DOHH2 (cell line): ENCODE measurements at regions not wholly inside any gene's neighbourhood (a gene's known extent, or its start where the extent isn't known, plus 50 kb on each side); places are given as distances from the start of the nearest gene placed in this dataset.

Experiments used
- H3F3A ChIP-seq: fragments of 200-600 bp; sonication (generic), shearing (Covaris generic); 2 replicates; pipeline ENCODE4 v1.6.0; 2016; ENCODE audit warnings: antibody characterized with exemption, mild to moderate bottlenecking; ENCODE audit not compliant: control insufficient read depth, insufficient read depth
- H3K27ac ChIP-seq: fragments of 200-600 bp; sonication (generic); 2 replicates; pipeline ENCODE4 v1.5.1; 2014; ENCODE audit warnings: low read depth, mild to moderate bottlenecking, low read length, moderate library complexity
- H3K27me3 ChIP-seq: fragments of 200-600 bp; sonication (generic); 2 replicates; pipeline ENCODE4 v1.6.1; 2014; ENCODE audit warnings: mild to moderate bottlenecking, low read length, mixed read lengths; ENCODE audit not compliant: control insufficient read depth
- H3K36me3 ChIP-seq: fragments of 200-600 bp; sonication (generic); 2 replicates; pipeline ENCODE4 v1.6.1; 2014; ENCODE audit warnings: mild to moderate bottlenecking, low read length, moderate library complexity, mixed read lengths; ENCODE audit not compliant: control insufficient read depth
- H3K4me1 ChIP-seq: fragments of 200-600 bp; sonication (generic); 2 replicates; pipeline ENCODE4 v1.6.1; 2014; ENCODE audit warnings: mild to moderate bottlenecking, low read length, mixed read lengths; ENCODE audit not compliant: control insufficient read depth
- H3K4me2 ChIP-seq: fragments of 200-600 bp; sonication (generic); 2 replicates; pipeline ENCODE4 v1.6.0; 2014; ENCODE audit warnings: mild to moderate bottlenecking, low read length, moderate library complexity
- H3K4me3 ChIP-seq: fragments of 200-600 bp; sonication (generic); 2 replicates; pipeline ENCODE4 v1.5.1; 2014; ENCODE audit warnings: mild to moderate bottlenecking, low read length, mixed read lengths
- H3K79me2 ChIP-seq: fragments of 200-600 bp; sonication (generic); 2 replicates; pipeline ENCODE4 v1.6.1; 2014; ENCODE audit warnings: mild to moderate bottlenecking, low read length, mixed read lengths; ENCODE audit not compliant: control insufficient read depth
- H3K9me2 ChIP-seq: fragments of 200-600 bp; sonication (generic); replicated peaks from 2 replicates; pipeline ENCODE4 v1.6.1; 2014; ENCODE audit warnings: mild to moderate bottlenecking, low read length, mixed read lengths; ENCODE audit not compliant: control insufficient read depth
- H3K9me3 ChIP-seq: fragments of 200-600 bp; sonication (generic); 2 replicates; pipeline ENCODE4 v1.6.1; 2014; ENCODE audit warnings: antibody characterized with exemption, low read length, mixed read lengths; ENCODE audit not compliant: control insufficient read depth, insufficient read depth
- H4K20me1 ChIP-seq: fragments of 200-600 bp; sonication (generic); 2 replicates; pipeline ENCODE4 v1.6.0; 2014; ENCODE audit warnings: low read depth, mild to moderate bottlenecking, antibody characterized with exemption, low read length, moderate library complexity; ENCODE audit not compliant: control insufficient read depth, insufficient read depth
- CTCF ChIP-seq: fragments of 200-600 bp; sonication (generic); IDR thresholded peaks from one replicate; pipeline ENCODE4 v1.5.1; 2014; ENCODE audit warnings: antibody characterized with exemption, mild to moderate bottlenecking, low read depth, low read length; ENCODE audit not compliant: poor library complexity, severe bottlenecking
- EZH2phosphoT487 ChIP-seq: fragments of 200-600 bp; sonication (generic); IDR thresholded peaks from 2 replicates; pipeline ENCODE4 v1.6.1; 2017; ENCODE audit warnings: borderline replicate concordance, mild to moderate bottlenecking, antibody characterized with exemption, low read length, moderate library complexity, mixed read lengths

DNA sequence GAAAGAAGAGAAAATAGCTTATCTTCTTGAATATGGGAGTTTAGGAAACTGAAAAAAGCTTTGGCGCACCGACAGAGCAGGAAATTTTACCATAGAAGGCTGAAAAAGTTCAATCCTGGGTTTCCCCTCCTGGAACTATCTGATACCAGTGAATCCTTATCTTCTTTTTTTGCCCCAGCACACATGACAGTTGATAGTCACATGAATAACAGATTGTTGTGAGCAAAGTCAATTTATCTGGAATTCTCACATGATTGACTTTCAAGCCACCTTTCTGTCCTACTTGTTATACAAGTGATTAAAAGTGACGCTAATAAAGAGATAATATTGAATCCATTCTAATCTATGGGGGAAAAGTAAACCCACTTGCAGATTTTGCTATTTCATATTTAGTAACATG is 365.8 kb upstream of the NPVF start:
- Histone ChIP-seq H3K79me2 (no peaks in the 10 kb centered on the region), H3K4me3 (no peak overlapping the region), H3F3A (no peaks in the 10 kb centered on the region), H4K20me1 (no peaks in the 10 kb centered on the region), H3K4me1 (no peaks in the 10 kb centered on the region), H3K27me3 (0 out of 2 replicates have a peak, but pooled peaks cover 12% of the 10 kb centered on the region), H3K27ac (no peak overlapping the region), H3K4me2 (no peak overlapping the region), H3K9me3 (no peaks in the 10 kb centered on the region), H3K9me2 (no peaks in the 10 kb centered on the region), H3K36me3 (no peaks in the 10 kb centered on the region)
- TF ChIP-seq EZH2phosphoT487 (no peak), CTCF (no peak)

GRCh38 chr7:25594728-25595127 is 366.4 kb upstream of the NPVF start:
- Histone ChIP-seq H3F3A (no peaks in the 10 kb centered on the region), H3K9me2 (no peaks in the 10 kb centered on the region), H3K36me3 (no peaks in the 10 kb centered on the region), H3K4me2 (no peak overlapping the region), H3K4me3 (no peak overlapping the region), H4K20me1 (no peaks in the 10 kb centered on the region), H3K27me3 (0 out of 2 replicates have a peak, but pooled peaks cover 12% of the 10 kb centered on the region), H3K27ac (no peak overlapping the region), H3K79me2 (no peaks in the 10 kb centered on the region), H3K4me1 (no peaks in the 10 kb centered on the region), H3K9me3 (no peaks in the 10 kb centered on the region)
- TF ChIP-seq CTCF (no peak), EZH2phosphoT487 (no peak)

- no peaks in the 10 kb centered on the region for H3K36me3 ChIP-seq
- H3K4me1 ChIP-seq = no peaks in the 10 kb centered on the region
- TF ChIP-seq EZH2phosphoT487 (no peak), CTCF (no peak)
- no peaks in the 10 kb centered on the region for H3K9me2 ChIP-seq
- no peak overlapping the region for H3K4me3 ChIP-seq
- no peaks in the 10 kb centered on the region for H3K9me3 ChIP-seq
- no peaks in the 10 kb centered on the region for H3K79me2 ChIP-seq
- no peak overlapping the region for H3K27ac ChIP-seq
- H3K4me2 ChIP-seq = no peak overlapping the region
- H3F3A ChIP-seq = no peaks in the 10 kb centered on the region
- no peaks in the 10 kb centered on the region for H4K20me1 ChIP-seq
- H3K27me3 ChIP-seq = 0 out of 2 replicates have a peak, but pooled peaks cover 15% of the 10 kb centered on the region
Observed at GRCh38 chr7:25595996-25596395, 367.7 kb upstream of the NPVF start.
